HepG2 (cell line): ENCODE measurements at regions not wholly inside any gene's neighbourhood (a gene's known extent, or its start where the extent isn't known, plus 50 kb on each side); places are given as distances from the start of the nearest gene placed in this dataset.

Experiments used
- ATAC-seq: fragments of 200-7000 bp; cut with Tn5 transposase; 3 replicates; pipeline ENCODE4 v1.9.1; 2020; ENCODE audit warnings: mild to moderate bottlenecking, moderate library complexity
- BruUV-seq: library from RNA; stranded (reverse); fragments of 400-500 nt; replicated peaks from 2 replicates; lab custom pipeline; 2021; lab: Mats Ljungman, UMichigan
- CTCF ChIA-PET: fragments of 300-600 bp; formaldehyde crosslinking; extraction: SDS; loops from one replicate; lab custom pipeline; 2021; ENCODE audit warnings: low total read pairs, inconsistent platforms, low intra/inter-chr PET ratio; lab: Yijun Ruan, JAX
- POLR2A ChIA-PET: fragments of 350-600 bp; sonication (Branson Sonifier 250); formaldehyde crosslinking; loops from one replicate; lab custom pipeline; 2020; ENCODE audit warnings: antibody characterized with exemption, inconsistent platforms; lab: Yijun Ruan, JAX
- DNase-seq: peaks from one replicate; pipeline ENCODE4 v3.0.0-alpha.2; 2015; ENCODE audit warnings: low spot score
- FAIRE-seq: peaks from 3 replicates; lab custom pipeline; 2011; peaks lifted over from hg19 to GRCh38; lab: Jason Lieb, UNC
- H2AFZ ChIP-seq: one replicate; pipeline ENCODE4 v1.6.1; 2011; ENCODE audit warnings: low read length, inconsistent platforms
- H3K27ac ChIP-seq: fragments of 300-600 bp; 3 replicates; pipeline ENCODE4 v1.8.0; 2011; ENCODE audit warnings: mixed run types, mild to moderate bottlenecking, mixed read lengths, low read length, inconsistent platforms; ENCODE audit not compliant: insufficient read depth; ENCODE audit errors: extremely low read length
- H3K27me3 ChIP-seq, 2 experiments: fragments of 200-600 bp in 1 of 2; 2 replicates in 1 of 2; 3 replicates in 1 of 2; pipeline versions ENCODE4 v1.6.0 to v1.8.0; 2011; ENCODE audit warnings: low read length in 2 of 2, mild to moderate bottlenecking in 2 of 2, moderate library complexity in 2 of 2, inconsistent platforms in 1 of 2; ENCODE audit not compliant: insufficient read depth in 2 of 2, control insufficient read depth in 1 of 2
- H3K36me3 ChIP-seq, 2 experiments: fragments of 200-600 bp in 1 of 2; replicated peaks in 1 of 2; 2 replicates in 1 of 2; 3 replicates in 1 of 2; pipeline versions ENCODE4 v1.5.1 to v1.8.0; 2011; ENCODE audit warnings: low read length in 2 of 2, inconsistent platforms in 1 of 2; ENCODE audit not compliant: insufficient read depth in 2 of 2, control insufficient read depth in 1 of 2
- H3K4me1 ChIP-seq: 2 replicates; pipeline ENCODE4 v1.5.1; 2012; ENCODE audit warnings: low read length, inconsistent platforms; ENCODE audit not compliant: insufficient read depth
- H3K4me2 ChIP-seq: 2 replicates; pipeline ENCODE4 v1.6.0; 2011; ENCODE audit warnings: low read depth, low read length, inconsistent platforms
- H3K4me3 ChIP-seq, 3 experiments: fragments of 200-600 bp in 1 of 3; sonication (generic), shearing (Covaris generic) in 1 of 3; replicated peaks in 1 of 3; 2 replicates each; pipeline ENCODE4 v1.5.1; 2011 to 2016; ENCODE audit warnings: low read length in 3 of 3, inconsistent platforms in 2 of 3, low read depth in 2 of 3, mild to moderate bottlenecking in 2 of 3, control low read depth in 1 of 3, mixed read lengths in 1 of 3; ENCODE audit not compliant: insufficient read depth in 1 of 3
- H3K79me2 ChIP-seq: one replicate; pipeline ENCODE4 v1.6.1; 2011; ENCODE audit warnings: low read length, inconsistent platforms; ENCODE audit not compliant: insufficient read depth
- H3K9ac ChIP-seq: 2 replicates; pipeline ENCODE4 v1.6.0; 2011; ENCODE audit warnings: mild to moderate bottlenecking, low read depth, low read length, inconsistent platforms; ENCODE audit not compliant: insufficient read depth
- H3K9me3 ChIP-seq: 2 replicates; pipeline ENCODE4 v1.5.1; 2012; ENCODE audit warnings: mild to moderate bottlenecking, low read length
- H4K20me1 ChIP-seq: 2 replicates; pipeline ENCODE4 v1.6.0; 2011; ENCODE audit warnings: inconsistent platforms, mild to moderate bottlenecking, low read length, moderate library complexity; ENCODE audit not compliant: insufficient read depth
- CREB1 ChIP-seq, 2 experiments: fragments of 450-650 bp in 1 of 2; IDR thresholded peaks; 2 replicates each; pipeline ENCODE4 v1.6.1; 2016 to 2017; ENCODE audit warnings: control low read depth in 1 of 2, mild to moderate bottlenecking in 1 of 2, missing compliant biosample characterization in 1 of 2, missing genetic modification characterization in 1 of 2
- HDAC1 ChIP-seq: sonication (generic); formaldehyde crosslinking; IDR thresholded peaks from 2 replicates; pipeline ENCODE4 v1.5.1; 2020; ENCODE audit warnings: mild to moderate bottlenecking, missing genetic modification reagents
- ZNF331 ChIP-seq: sonication (generic); formaldehyde crosslinking; IDR thresholded peaks from 2 replicates; pipeline ENCODE4 v1.4.0; 2020; ENCODE audit warnings: missing genetic modification reagents
- ZSCAN31 ChIP-seq: sonication (generic); formaldehyde crosslinking; IDR thresholded peaks from 2 replicates; pipeline ENCODE4 v1.5.0; 2020; ENCODE audit warnings: low read depth, mild to moderate bottlenecking, missing genetic modification reagents
- WGBS: methylation state at CpG from one replicate; pipeline ENCODE4 v1.1.6; 2017; ENCODE audit warnings: low lambda C conversion rate; 5-methylcytosine and 5-hydroxymethylcytosine counted together
- in situ Hi-C: cut with HindIII; loops from 2 replicates; pipeline ENCODE4 v1.10.0; 2017; ENCODE audit warnings: low pct_unique_long_range_greater_than_20kb; ENCODE audit not compliant: extremely low pct_ligation_motif_present
- intact Hi-C: fragments of 100-400 bp; cut with micrococcal nuclease; formaldehyde crosslinking; loops from one replicate; pipeline ENCODE4 v1.10.0; 2022; ENCODE audit not compliant: unreplicated experiment
- TF ChIP-seq, protein P1 (sequence below): fragments of 450-650 bp; IDR thresholded peaks from 2 replicates; pipeline ENCODE4 v1.6.1; 2016
- TF ChIP-seq, protein P2 (sequence below): sonication (generic); formaldehyde crosslinking; IDR thresholded peaks from 2 replicates; pipeline ENCODE4 v1.4.0; 2020; ENCODE audit warnings: mild to moderate bottlenecking, missing genetic modification reagents, borderline replicate concordance

DNA sequence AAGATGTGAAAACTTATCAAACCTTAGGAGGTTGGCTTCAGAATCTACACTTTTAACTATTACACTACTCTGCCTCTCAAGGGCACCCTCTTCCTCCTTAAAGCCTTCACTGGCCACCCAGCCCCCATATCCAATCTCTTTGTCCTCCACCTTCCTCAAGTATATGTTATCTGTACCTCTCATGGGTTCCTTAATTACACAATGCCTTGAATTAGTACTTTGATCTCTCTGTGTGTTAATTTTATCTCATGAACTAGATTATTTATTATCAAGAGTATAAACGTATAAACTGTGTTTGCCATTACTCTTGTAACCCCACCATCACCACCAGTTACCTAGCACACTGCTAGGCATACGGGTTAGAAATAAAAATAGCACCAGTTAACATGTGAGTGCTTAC lies 83.3 kb downstream of the NCR2 start (continued):
- TF ChIP-seq CREB1 (IDR thresholded peaks at IDR 0.05) = no peak
- no peak for TF ChIP-seq CREB1 (CRISPR knock-in tag; IDR thresholded peaks at IDR 0.05)

DNA sequence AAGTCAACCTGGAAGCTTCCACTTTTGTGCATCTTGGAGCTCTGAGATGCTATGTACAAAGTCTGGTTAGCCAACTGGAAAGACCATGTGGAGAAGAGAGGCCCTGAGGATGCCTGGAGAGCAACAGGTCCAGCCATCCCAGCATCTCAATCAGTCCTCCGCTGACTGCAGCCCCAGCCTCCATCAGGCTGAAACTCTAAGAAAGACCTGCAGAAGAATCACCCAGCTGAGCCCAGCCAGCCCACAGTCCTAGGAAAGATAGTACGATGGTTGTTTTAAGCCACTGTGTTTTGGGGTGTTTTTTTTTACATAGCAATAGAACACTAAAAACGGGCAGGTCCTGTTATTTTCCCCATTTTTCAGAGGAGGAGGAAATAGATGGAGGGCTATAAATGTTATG lies 84.0 kb downstream of the NCR2 start:
- peak; percentile 99 for TF ChIP-seq ZNF331
- no peak for TF ChIP-seq ZSCAN31 (CRISPR knock-in tag)
- DNase-seq = no peak
- no peak overlapping the region for H3K27ac ChIP-seq
- peaks cover 8% of the 10 kb centered on the region for H3K9me3 ChIP-seq
- H3K79me2 ChIP-seq = no peaks in the 10 kb centered on the region
- in situ Hi-C loops = no loop called here
- H2AFZ ChIP-seq = no peak overlapping the region
- ChIA-PET CTCF (no interaction called here), POLR2A (no interaction called here)
- H3K36me3 ChIP-seq = no peaks in the 10 kb centered on the region
- no peak overlapping the region for H3K4me3 ChIP-seq
- no peak for FAIRE-seq
- H3K9ac ChIP-seq = no peak overlapping the region
- no peak overlapping the region for H3K4me2 ChIP-seq
- 38% methylated on average over 3 of the region's 3 CpGs for WGBS
- no peaks in the 10 kb centered on the region; the same call in 1 of the 2 replicates for H4K20me1 ChIP-seq
- peaks cover 13 to 79% of the 10 kb centered on the region in 2 experiments; a peak in 4 of 5 replicates for H3K27me3 ChIP-seq
- BruUV-seq = no TSS peak
- no peak for ATAC-seq
- 0 out of 2 replicates have a peak, but pooled peaks cover 2% of the 10 kb centered on the region for H3K4me1 ChIP-seq
- intact Hi-C loops = no loop called here

DNA sequence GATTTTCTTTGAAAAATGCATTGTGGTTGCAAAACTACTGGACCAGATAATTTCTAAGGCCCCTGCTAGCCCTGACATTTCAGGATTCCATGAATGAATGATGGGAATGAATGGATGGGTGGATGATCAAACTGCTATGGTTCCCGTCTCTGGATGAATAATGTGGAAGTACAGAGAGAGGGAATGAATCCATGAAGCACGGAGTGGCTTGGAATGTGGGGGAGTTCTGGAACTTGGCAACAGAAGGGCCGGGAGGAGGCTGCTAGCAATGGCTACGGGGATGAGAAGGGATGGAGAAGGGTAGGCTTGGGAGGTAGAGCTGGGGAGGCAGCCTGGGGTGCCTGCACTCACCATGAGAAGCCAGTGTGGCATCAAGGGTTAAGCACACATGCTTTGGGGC lies 84.8 kb downstream of the NCR2 start:
- POLR2A ChIA-PET = no interaction called here
- H3K4me1 ChIP-seq = 0 out of 2 replicates have a peak, but pooled peaks cover 8% of the 10 kb centered on the region
- ATAC-seq (no peak), FAIRE-seq (no peak), DNase-seq (no peak)
- no peaks in the 10 kb centered on the region for H3K79me2 ChIP-seq
- WGBS = 20% methylated on average over 4 of the region's 4 CpGs
- intact Hi-C loops = no loop called here
- CTCF ChIA-PET = no interaction called here
- H3K9ac ChIP-seq = no peak overlapping the region
- no TSS peak for BruUV-seq
- H3K27ac ChIP-seq = no peak overlapping the region
- peaks cover 8% of the 10 kb centered on the region for H3K9me3 ChIP-seq
- H3K36me3 ChIP-seq = no peaks in the 10 kb centered on the region
- no peaks in the 10 kb centered on the region; the same call in 1 of the 2 replicates for H4K20me1 ChIP-seq
- in situ Hi-C loops = no loop called here
- H2AFZ ChIP-seq = no peak overlapping the region
- H3K4me2 ChIP-seq = no peak overlapping the region
- TF ChIP-seq, protein P1, sequence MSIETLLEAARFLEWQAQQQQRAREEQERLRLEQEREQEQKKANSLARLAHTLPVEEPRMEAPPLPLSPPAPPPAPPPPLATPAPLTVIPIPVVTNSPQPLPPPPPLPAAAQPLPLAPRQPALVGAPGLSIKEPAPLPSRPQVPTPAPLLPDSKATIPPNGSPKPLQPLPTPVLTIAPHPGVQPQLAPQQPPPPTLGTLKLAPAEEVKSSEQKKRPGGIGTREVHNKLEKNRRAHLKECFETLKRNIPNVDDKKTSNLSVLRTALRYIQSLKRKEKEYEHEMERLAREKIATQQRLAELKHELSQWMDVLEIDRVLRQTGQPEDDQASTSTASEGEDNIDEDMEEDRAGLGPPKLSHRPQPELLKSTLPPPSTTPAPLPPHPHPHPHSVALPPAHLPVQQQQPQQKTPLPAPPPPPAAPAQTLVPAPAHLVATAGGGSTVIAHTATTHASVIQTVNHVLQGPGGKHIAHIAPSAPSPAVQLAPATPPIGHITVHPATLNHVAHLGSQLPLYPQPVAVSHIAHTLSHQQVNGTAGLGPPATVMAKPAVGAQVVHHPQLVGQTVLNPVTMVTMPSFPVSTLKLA = peak; percentile 29; the same call in 1 of the 2 replicates
- TF ChIP-seq, protein P2, sequence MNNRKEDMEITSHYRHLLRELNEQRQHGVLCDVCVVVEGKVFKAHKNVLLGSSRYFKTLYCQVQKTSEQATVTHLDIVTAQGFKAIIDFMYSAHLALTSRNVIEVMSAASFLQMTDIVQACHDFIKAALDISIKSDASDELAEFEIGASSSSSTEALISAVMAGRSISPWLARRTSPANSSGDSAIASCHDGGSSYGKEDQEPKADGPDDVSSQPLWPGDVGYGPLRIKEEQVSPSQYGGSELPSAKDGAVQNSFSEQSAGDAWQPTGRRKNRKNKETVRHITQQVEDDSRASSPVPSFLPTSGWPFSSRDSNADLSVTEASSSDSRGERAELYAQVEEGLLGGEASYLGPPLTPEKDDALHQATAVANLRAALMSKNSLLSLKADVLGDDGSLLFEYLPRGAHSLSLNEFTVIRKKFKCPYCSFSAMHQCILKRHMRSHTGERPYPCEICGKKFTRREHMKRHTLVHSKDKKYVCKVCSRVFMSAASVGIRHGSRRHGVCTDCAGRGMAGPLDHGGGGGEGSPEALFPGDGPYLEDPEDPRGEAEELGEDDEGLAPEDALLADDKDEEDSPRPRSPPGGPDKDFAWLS = no peak
- no peak for TF ChIP-seq HDAC1 (CRISPR knock-in tag)
- H3K4me3 ChIP-seq = no peak overlapping the region
- peaks cover 13 to 72% of the 10 kb centered on the region in 2 experiments; a peak in 4 of 5 replicates for H3K27me3 ChIP-seq
